Thoracic aorta (tissue), 2 donors: ENCODE measurements at regions not wholly inside any gene's neighbourhood (a gene's known extent, or its start where the extent isn't known, plus 50 kb on each side); places are given as distances from the start of the nearest gene placed in this dataset.
"Not testable (repeated sequence)": the region's sequence is repeated elsewhere in the genome, so short reads cannot be mapped to it uniquely, and the experiment has no call there.

Experiments
- ATAC-seq: fragments of 150-250 bp; one replicate; pipeline ENCODE4 v1.8.0; 2017; ENCODE audit warnings: low read depth; ENCODE audit not compliant: insufficient number of reproducible peaks, low FRiP score
- DNase-seq: peaks from one replicate; pipeline ENCODE4 v3.0.0-alpha.2; 2020; ENCODE audit warnings: low spot score
- H3K27ac ChIP-seq, 2 donors: fragments of 200-600 bp; sonication (generic); 1 replicate in 1 of 2; 2 replicates in 1 of 2; pipeline ENCODE4 v1.5.1; 2016; ENCODE audit warnings: mild to moderate bottlenecking in 2 of 2, moderate library complexity in 2 of 2
- H3K27me3 ChIP-seq: fragments of 200-600 bp; sonication (generic); replicated peaks from 2 replicates; pipeline ENCODE4 v1.6.0; 2016; ENCODE audit warnings: mild to moderate bottlenecking; ENCODE audit not compliant: insufficient read depth
- H3K36me3 ChIP-seq: fragments of 200-600 bp; sonication (generic); one replicate; pipeline ENCODE4 v1.5.1; 2016
- H3K4me1 ChIP-seq, 2 donors: fragments of 200-600 bp; sonication (generic); 1 replicate in 1 of 2; 2 replicates in 1 of 2; pipeline versions ENCODE4 v1.5.1 to v1.6.0; 2016; ENCODE audit warnings: low read depth in 2 of 2, mild to moderate bottlenecking in 1 of 2; ENCODE audit not compliant: control insufficient read depth in 1 of 2
- H3K4me3 ChIP-seq: fragments of 200-600 bp; sonication (generic); 2 replicates; pipeline ENCODE4 v1.5.1; 2016; ENCODE audit warnings: mild to moderate bottlenecking
- H3K9me3 ChIP-seq: fragments of 200-600 bp; sonication (generic); 2 replicates; pipeline ENCODE4 v1.5.1; 2016
- TF ChIP-seq, protein P1 (sequence below): fragments of 200-600 bp; sonication (generic); IDR thresholded peaks from one replicate; pipeline ENCODE4 v1.5.1; 2019; ENCODE audit warnings: antibody characterized with exemption

DNA sequence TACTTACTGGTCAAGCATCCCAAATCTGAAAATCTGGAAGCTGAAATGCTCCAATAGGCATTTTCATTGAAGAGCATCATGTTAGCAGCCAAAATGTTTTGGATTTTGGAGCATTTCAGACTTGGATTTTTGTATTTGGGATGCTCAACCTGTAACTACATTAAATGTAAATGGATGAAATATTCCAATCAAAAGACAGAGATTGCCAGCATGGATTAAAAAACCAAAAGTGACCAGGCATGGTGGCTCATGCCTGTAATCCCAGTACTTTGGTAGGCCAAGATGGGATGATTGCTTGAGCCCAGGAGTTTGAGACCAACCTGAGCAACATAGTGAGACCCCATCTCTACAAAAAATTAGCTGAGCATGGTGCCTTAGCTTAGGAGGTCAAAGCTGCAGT, 110.3 kb downstream of the URB2 start:
- TF ChIP-seq, protein P1, sequence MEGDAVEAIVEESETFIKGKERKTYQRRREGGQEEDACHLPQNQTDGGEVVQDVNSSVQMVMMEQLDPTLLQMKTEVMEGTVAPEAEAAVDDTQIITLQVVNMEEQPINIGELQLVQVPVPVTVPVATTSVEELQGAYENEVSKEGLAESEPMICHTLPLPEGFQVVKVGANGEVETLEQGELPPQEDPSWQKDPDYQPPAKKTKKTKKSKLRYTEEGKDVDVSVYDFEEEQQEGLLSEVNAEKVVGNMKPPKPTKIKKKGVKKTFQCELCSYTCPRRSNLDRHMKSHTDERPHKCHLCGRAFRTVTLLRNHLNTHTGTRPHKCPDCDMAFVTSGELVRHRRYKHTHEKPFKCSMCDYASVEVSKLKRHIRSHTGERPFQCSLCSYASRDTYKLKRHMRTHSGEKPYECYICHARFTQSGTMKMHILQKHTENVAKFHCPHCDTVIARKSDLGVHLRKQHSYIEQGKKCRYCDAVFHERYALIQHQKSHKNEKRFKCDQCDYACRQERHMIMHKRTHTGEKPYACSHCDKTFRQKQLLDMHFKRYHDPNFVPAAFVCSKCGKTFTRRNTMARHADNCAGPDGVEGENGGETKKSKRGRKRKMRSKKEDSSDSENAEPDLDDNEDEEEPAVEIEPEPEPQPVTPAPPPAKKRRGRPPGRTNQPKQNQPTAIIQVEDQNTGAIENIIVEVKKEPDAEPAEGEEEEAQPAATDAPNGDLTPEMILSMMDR, result no peak
- no peak for ATAC-seq

DNA sequence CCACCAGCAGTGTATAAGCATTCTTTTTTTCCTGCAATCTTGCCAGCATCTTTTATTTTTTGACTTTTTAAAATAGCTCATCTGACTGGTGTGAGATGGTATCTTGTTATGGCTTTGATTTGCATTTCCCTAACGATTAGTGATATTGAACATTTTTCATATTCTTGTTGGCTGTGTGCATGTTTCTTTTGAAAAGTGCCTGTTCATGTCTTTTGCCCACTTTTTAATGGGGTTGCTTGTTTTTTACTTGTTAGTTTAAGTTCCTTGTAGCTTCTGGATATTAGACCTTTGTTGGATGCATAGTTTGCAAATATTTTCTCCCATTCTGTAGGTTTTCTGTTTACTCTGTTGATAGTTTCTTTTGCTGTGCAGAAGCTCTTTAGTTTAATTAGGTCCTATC, 116.6 kb downstream of the URB2 start:
- H3K9me3 ChIP-seq, H3K4me1 ChIP-seq, H3K27ac ChIP-seq, H3K36me3 ChIP-seq, H3K27me3 ChIP-seq, DNase-seq, H3K4me3 ChIP-seq, ATAC-seq: not testable (repeated sequence)

More for the DNA sequence above, 110.3 kb downstream of the URB2 start:
- Histone ChIP-seq H3K9me3 (peaks cover 10% of the 10 kb centered on the region), H3K4me3 (no peak overlapping the region), H3K4me1 (no peaks in the 10 kb centered on the region), H3K36me3 (no peaks in the 10 kb centered on the region), H3K27ac (no peak overlapping the region), H3K27me3 (no peaks in the 10 kb centered on the region)
- DNase-seq, result no peak

DNA sequence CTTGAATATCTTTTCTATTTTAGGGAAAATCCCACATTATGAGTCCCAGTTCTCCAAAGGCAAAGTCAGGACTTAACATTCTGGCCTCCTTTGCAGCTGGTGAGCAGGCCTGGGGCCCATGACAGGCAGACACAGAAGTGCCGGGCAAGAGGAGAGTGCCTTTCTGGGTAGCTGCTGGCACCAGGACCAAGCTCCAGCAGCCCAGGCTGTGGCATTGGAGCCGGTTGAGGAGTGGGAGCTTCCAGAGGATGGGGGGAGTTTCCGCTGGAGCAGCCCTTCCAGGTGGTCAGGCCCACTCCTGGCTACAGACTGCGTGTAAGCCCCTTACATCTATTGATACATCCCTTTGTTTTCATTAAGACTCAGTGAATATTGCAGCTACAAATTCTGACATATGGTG, 123.9 kb downstream of the URB2 start:
- TF ChIP-seq, protein P1, result no peak
- Histone ChIP-seq H3K27me3 (no peaks in the 10 kb centered on the region), H3K27ac (no peak overlapping the region), H3K4me3 (no peak overlapping the region), H3K36me3 (no peaks in the 10 kb centered on the region), H3K4me1 (no peaks in the 10 kb centered on the region), H3K9me3 (no peaks in the 10 kb centered on the region)
- ATAC-seq, result no peak
- no peak for DNase-seq

DNA sequence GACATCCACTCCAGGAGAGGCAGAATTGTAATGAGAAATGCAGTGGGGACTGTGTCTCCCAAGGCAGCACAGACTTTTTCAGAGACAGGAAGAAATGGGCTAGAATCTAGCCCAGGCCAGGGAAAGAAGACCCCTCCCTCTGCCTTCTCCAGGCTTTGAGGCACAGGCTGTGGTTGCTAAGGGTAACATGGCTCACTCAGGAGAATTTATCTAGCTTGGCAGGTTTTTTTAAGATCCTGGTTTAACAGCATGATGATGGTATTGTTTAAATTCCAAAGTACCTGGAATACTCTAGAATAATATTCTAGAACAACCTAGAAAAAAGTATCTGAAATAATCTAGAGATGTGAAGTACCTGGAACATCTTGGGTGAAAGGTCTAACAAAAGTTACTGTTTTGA, 125.6 kb downstream of the URB2 start:
- no peak overlapping the region for H3K27ac ChIP-seq
- TF ChIP-seq, protein P1, result no peak
- no peak for DNase-seq
- H3K27me3 ChIP-seq, result no peaks in the 10 kb centered on the region
- H3K9me3 ChIP-seq, result no peaks in the 10 kb centered on the region
- no peaks in the 10 kb centered on the region for H3K36me3 ChIP-seq
- no peaks in the 10 kb centered on the region for H3K4me1 ChIP-seq
- H3K4me3 ChIP-seq, result no peak overlapping the region
- no peak for ATAC-seq

DNA sequence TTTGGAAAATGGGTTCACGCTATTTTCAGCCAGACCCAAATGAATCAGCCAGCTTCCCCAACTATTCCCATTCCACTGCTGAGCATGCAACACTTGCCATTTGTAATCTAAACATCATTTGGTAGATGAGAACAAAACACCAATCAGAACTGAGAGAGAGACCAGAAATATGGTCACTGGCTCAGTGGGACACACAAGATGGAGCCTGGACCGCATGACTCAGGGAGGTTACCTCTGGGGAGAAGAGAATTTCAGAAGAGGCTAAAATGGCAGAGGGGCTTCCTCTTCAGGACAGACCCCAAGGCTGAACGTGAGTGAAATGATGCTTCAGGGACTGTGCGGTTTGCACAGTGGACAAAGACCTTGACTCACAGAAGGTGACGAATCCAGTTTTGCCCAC, 126.6 kb downstream of the URB2 start:
- DNase-seq (no peak), ATAC-seq (no peak)
- no peak overlapping the region for H3K4me3 ChIP-seq
- no peaks in the 10 kb centered on the region for H3K9me3 ChIP-seq
- H3K4me1 ChIP-seq, result no peaks in the 10 kb centered on the region
- H3K27ac ChIP-seq, result no peak overlapping the region
- TF ChIP-seq, protein P1, result no peak
- no peaks in the 10 kb centered on the region for H3K36me3 ChIP-seq
- no peaks in the 10 kb centered on the region for H3K27me3 ChIP-seq

DNA sequence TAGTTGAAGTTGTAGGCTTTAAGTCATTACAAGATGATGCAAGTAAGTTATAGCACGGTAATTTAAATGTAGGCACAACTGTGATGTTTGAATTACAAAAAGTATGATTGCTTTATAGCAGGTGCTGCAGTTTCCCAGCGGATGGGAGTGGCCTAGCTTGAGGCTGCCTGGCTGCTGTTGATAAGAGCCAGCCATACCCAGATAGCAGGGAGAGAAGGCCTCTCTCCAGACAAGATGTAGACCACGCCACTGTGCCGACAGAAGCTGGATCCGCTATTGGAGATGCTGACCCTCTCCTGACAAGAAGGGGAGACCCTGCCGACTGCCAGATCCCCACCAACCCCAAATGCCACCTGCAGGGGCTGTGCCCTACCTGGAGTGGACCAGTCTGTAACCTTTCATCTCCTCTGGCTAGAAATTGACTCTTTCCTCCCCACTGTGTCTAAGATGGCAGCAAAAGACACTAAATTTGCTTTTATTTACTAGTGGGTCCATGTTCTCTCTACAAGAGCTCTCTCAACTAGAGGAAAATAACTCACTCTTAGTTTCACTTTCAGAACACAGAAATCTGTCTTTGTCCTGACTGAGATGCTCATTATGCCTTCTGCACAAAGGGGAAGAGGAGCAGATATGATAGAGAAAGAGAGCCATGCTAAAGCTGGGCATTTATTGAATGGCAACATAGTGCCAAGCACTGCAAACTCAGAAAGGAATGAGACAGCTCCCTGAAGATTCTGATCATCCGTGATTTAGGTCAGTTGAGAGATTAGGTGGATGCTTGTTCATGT, 127.9 kb downstream of the URB2 start:
- H3K27ac ChIP-seq, result no peak overlapping the region
- TF ChIP-seq, protein P1, result no peak
- DNase-seq (no peak), ATAC-seq (no peak)
- no peaks in the 10 kb centered on the region for H3K9me3 ChIP-seq
- H3K4me3 ChIP-seq, result no peak overlapping the region
- H3K36me3 ChIP-seq, result no peaks in the 10 kb centered on the region
- no peaks in the 10 kb centered on the region for H3K27me3 ChIP-seq
- no peaks in the 10 kb centered on the region for H3K4me1 ChIP-seq
